HG03196 (cell line): ENCODE measurements at regions not wholly inside any gene's neighbourhood (a gene's known extent, or its start where the extent isn't known, plus 50 kb on each side); places are given as distances from the start of the nearest gene placed in this dataset.

Source experiments
- ATAC-seq: cut with Tn5 transposase; IDR thresholded peaks from one replicate; pipeline ENCODE4 v1.9.1; 2021; ENCODE audit not compliant: unreplicated experiment

DNA sequence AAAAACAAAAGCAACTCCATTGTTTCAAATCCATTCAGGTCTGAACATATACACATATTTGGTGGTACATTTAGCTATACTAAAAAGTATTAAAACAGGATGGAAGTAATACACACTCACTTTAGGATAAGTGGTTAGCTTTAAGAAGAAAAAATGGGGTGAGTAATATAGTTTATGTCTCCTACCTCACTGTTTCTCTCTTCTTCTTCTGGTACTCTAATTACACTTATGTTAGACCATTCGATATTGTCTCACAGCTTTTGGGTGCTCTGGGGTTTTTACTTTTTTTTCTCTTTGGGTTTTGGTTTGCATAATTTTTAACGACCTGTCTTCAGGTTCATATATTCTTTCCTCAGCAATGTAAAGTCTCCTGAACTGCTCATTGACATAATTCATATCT lies 75.4 kb upstream of the AKAP13 start:
- no peak for ATAC-seq

DNA sequence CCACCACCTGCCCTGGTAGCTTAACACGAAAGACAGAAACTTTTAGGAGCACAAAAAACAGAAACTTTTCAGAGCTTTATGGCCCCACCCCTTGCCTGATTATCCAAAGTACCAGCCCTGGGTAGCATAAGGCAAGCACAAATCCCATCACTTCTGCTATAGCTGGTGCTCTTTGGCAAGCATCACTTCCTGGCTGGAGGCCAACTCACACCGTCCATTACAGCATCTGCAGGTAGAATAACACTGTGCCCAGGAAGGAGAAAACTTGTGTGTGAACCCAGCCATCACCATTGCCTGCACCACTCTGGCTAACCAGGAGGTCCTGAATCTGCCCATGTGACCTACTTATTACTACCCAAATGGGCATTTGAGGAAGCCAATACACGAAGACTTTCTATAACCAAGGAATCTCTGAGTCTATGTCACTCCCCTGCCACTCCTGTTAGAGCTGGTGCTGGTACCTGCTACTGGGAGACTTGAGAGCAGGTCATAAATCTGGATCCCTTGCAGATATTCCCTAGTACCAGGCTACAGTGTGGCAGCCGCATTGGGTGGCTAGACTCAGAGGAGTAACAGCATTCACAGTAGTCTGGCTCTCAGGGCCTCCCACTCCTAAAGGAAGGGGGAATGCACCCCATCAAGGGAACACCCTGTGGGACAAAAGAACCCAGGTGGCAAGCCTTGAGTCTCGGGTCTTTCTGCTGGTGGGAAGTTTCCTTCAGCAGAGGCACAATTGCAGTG lies 73.3 kb upstream of the AKAP13 start:
- no peak for ATAC-seq

DNA sequence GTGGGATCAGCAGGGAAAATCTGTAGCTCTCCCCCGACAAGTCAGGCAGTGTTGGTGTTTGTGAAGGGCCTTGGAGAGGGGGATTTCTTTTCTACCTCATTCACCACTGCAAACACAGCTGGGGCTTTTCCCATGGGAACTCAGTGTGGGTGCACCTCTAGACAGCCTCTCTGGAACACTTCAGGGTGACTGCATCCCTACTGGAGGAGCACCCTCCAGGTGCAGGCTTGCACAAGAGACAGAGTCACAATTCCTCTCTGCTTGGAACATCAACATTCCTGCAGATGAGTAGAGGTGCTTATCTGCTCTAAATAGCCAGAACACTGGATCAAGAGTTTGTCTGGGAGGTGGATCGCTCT lies 72.7 kb upstream of the AKAP13 start:
- no peak for ATAC-seq

DNA sequence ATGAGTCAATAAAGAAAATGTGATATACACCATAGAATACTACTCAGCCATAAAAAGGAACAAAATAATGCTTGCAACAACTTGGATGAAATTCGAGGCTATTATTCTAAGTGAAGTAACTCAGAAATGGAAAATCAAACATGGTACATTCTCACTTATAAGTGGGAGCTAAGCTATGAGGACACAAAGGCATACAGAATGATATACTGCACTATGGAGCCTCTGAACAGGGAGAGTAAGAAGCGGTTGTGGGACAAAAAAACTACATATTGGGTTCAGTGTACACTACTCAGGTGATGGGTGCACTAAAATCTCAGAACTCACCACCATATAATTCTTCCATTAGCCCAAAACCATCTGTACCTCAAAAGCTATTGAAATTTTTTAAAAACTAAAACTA lies 68.8 kb upstream of the AKAP13 start:
- no peak for ATAC-seq

DNA sequence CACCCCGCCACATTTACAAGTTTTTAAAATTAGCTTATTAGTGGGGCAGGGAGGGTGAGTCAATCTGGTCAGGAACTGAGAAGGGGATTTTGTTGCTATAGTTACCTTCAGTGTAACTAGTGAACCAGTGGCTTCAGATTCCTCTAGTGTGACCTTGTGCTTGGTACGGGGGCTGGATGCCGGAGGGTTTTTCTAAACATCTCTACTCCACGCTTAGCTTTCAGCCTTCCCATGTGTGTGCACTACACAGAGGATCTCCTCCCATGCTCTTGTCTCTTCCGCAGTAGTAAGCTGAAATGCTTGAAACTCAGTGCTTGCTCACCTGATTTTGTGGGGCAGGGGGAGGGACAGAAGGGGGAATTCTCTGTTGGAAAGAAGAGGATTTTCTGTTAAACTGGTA lies 67.9 kb upstream of the AKAP13 start:
- ATAC-seq: peak; percentile 88

DNA sequence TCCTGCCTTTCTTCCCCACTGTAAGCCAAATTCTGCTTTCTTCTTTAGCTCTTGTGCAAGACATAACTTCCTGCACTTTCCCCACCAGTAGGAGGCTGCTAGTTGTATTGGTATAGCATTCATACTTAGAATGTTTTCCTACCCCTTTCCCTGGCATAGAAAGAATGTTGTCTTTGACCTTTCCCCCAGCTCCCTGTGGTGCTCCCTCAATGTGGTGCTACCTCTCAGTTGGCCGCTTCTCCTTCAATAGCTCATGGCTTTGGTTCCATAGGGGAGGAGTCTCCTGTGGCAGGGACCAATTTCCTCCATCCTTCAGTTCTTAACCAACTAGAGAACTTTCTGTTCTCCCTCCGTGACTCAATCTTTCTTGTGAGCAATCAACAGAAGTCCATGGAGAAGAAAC lies 67.5 kb upstream of the AKAP13 start:
- ATAC-seq: peak; percentile 14

DNA sequence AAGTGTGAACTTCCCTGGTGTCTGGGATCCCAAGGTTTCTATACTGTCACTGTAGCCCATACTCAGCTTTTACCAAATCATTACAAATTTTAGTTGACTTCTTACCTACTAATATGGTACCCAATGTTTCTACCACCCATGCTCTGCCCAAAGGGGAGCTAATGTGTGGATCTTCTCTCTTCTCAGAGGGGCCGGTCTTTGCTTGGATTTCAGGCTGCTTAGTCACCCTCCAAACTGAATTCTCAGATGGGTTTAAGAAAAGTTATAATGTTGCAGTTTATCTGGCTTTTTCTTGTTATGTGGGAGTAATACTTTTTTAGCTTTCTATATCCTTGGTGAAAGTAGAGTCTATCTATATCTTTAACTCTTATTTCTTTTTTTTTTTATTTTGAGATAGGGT lies 67.1 kb upstream of the AKAP13 start:
- no peak for ATAC-seq

DNA sequence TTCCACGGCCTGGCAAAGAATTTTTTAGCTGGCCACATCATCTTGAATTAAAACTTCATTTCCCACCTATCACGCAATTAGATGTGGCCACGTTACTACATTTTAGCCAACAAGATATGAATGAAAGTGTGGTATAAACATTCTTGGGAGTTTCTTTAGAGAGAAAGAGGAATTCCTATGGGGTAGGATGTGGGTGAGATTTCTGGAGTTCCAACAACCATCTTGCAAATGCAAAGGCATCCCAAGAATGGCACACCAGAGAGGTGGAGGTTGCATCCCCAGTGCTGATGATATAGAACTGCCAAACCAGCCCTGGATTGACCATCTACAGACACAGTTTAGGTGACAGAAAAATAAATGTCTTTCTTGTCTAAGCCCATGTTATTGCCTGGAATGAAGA lies 66.3 kb upstream of the AKAP13 start:
- ATAC-seq: no peak

DNA sequence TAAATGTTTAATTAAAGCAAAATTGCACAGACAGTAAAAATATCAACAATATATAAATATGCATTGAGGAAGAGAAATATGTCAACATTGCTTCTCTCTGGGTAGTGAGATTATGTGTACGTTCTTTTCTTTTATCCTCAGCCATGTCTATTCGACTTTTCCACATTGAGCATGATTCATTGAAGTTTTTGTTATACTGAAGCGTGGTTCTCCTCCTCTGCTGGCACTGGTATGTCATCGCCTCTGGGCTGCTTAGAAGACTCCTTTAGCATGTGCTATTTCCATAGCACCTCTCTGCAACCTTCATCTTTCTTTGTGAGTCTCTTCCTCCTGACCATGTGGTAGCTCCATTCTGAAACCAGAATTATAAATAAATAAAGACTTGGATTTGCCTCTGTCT lies 65.8 kb upstream of the AKAP13 start:
- no peak for ATAC-seq

DNA sequence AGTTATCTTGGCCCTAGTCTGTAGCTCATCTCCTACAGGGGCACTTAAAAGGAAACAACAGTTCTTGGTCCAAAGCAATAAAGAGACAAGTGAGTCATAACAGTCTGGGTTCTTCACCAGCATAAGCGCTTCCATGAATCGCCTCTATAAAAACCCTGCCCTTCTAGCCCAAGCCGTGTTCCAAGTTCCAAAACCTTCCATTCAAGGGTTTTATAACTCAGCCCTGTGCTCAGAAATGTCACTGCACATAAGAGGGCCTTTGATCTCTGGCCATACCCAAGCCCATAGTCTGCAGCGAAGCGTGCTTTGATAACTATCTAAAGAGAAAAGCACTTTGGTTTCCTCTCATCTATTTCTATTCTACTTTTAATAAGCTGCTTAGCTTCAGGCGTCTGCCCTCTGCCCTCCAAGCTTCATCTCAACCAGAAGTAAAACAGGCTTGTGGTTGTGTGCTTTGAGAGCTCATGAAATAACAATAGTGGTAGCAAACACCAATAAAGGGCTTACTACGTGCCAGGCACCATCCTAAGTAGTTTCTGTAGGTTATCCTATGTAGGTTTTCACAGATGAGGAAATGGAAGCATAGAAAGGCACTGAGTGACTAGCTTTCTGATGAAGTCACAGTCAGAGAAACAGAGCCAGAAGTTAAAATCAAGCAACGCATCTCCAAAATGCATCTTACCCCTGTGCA lies 64.0 kb upstream of the AKAP13 start:
- no peak for ATAC-seq

DNA sequence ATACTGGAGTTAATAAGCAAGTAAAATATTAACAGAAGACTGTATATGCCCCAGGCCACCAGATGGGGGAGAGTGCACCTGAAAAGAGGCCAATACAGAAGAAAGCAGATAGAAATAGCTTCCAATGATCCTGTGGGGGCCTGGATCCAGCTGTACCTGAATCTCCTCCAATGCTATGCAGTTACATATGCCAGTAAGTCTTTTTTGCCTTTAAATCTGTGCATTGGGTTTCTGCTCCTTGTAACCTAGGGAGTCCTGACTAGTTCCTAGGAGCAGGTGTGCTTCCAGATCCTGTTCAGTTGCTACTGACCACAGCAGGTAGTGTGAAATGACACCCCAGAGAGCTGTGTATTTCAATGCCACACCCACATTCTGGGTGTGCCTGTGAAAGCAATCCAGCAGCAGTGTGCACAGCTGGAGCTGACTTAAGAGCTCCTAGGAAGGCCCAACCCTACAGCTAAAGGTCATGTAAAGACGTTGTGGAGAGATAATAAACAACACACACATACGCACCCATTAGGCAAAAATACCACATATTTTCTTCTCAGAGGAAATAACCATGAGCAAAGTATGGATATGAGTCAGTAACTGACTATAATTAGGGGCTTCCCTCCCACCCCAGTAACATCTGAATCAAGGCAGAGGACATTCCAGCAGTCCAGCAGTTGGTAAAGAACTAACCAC lies 62.2 kb upstream of the AKAP13 start:
- peak; percentile 87 for ATAC-seq

DNA sequence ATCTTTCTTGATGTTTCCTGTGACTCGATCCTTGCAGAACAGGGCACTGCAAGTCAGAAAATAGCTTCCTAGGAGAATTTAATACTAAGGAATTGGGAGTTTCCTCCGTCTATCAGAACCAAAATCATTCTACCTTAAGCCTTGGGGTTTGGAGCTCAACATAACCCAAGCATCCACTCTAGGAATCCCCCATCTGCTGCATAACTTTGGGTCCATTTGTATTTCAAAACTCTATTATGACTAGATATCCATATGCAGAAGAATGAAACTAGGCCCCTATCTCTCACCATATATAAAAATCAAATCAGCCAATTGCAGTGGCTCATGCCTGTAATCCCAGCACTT lies 61.7 kb upstream of the AKAP13 start:
- no peak for ATAC-seq

DNA sequence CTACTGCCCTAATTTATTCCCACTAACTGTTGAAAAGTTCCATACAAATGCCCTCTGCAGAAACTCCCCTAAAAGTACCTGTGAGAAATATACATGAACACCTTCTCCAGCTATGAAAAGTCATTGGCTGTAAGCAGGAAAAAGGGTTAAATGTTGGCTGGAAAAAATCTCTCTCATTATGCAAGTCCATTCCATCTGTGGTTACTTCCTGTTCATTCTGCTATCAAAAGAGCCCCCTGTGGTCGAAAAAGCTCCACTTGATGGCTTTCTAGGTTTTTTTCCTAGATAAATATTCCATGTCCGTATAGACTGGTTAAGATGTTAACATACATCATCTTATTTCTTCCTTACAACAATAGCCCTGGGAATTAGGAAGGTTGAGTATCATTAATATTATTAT lies 56.2 kb upstream of the AKAP13 start:
- ATAC-seq: no peak

DNA sequence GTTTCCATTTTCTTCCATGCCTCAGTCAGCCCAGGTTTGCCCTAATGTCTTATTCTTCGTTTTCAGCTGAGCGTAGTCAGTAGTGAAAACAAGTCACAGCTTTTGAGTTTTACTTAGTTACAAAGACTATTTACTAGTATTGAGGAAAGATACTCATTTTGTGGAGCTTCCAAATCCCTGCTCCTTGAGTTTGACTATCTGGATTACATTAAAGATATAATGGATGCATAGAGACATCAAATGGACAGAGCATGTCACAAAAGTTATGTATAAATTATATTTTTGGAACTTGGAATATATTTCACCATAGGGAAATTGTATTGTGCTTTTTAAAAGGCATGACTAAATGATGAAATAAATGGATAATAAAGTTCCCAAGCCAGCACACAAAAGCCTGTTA lies 54.6 kb upstream of the AKAP13 start:
- ATAC-seq: no peak

DNA sequence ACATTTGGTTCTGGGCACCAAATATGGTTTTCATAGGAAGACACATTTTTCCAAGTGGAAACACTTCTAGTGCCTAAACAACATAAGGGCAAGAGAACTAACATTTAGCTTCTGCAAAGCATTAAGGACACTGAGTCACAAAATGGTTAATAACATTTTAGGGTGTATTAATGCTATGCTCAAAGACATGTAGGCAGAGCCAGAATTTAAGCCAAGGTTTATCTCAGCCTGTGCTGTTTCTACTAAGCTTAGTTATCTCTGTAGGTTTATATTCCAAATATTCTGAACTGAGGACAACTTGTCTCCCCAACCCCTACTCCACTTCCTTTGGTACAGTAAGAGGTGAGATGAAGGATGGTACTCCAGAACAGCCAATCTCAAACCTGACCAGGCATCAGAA lies 54.1 kb upstream of the AKAP13 start:
- ATAC-seq: no peak

DNA sequence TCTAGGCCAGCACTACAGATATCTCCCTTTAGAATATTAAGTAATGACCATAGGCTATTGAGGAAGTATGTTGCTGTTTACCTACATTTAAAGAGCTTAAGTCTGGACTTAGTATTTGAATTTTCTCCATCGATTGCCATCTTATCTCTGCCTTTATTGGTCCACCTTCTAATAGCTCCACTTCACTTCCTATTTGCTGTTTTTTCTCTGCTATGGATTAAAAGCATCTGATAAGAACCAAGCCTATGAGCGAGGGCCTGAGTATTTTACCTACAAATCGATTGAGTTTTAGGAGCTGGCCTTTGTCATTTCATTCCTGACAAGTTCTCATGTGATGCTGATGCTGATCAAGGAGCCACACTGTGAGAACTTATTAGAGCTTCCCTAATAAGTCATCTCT lies 52.6 kb upstream of the AKAP13 start:
- no peak for ATAC-seq

DNA sequence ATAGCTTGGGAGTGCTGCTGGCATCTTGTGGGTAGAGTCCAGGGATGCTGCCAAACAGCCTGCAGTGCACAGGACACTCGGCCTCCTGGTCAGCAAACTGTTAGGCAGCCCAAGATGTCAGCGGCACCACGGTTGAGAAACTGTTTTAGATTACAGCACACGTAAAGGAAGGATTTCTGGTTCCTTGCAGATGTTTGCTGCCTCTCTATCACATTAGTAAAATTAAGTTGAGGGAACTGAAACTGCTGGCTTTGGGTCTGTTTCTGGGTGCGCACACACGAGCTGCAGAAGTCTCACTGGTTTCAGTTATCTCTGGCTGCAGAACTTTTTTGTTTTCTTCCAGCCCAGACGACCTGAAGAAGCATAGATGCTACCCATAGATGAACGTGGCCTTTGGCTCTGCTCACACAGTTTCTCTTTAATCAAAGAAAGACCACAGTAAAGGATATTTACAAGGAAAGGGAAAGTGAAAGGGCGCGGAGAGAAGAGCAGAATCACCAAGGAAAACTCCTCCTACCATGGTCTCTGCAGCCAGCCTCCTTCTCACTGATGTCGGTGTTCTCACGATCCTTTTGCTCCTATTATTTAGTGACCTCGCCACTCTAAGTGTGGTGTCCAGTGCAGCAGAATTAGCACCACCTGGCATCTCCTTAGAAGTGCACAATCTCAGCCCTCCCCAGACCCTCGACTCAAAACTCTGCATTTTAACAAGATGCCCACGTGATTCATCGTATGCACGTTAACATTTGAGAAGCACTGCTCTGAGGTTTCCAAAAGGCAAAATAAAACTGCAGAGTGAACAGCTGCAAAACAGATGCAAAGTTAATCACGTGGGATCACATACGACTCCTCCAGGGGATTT lies 50.6 kb upstream of the AKAP13 start:
- peak; percentile 53 for ATAC-seq
